Upper lobe of left lung (tissue), 6 donors: ENCODE measurements at regions not wholly inside any gene's neighbourhood (a gene's known extent, or its start where the extent isn't known, plus 50 kb on each side); places are given as distances from the start of the nearest gene placed in this dataset.

ENCODE experiments used
- ATAC-seq, 2 donors: fragments of 200-7000 bp; cut with Tn5 transposase; one replicate each; pipeline ENCODE4 v1.9.1; 2022; ENCODE audit warnings: mild to moderate bottlenecking in 2 of 2, moderate library complexity in 2 of 2; ENCODE audit not compliant: low FRiP score in 2 of 2
- DNase-seq, 2 donors: peaks; one replicate each; pipeline ENCODE4 v3.0.0-alpha.2; 2019 to 2020
- H3K27ac ChIP-seq, 4 donors: fragments of 200-600 bp; sonication (generic); one replicate each; pipeline ENCODE4 v1.5.1; 2016 to 2019
- H3K27me3 ChIP-seq, 4 donors: fragments of 200-600 bp; sonication (generic); one replicate each; pipeline ENCODE4 v1.5.1; 2017 to 2019
- H3K36me3 ChIP-seq, 4 donors: fragments of 200-600 bp; sonication (generic); one replicate each; pipeline ENCODE4 v1.5.1; 2016 to 2019
- H3K4me1 ChIP-seq, 4 donors: fragments of 200-600 bp; sonication (generic); one replicate each; pipeline ENCODE4 v1.5.1; 2018 to 2019
- H3K4me3 ChIP-seq, 4 donors: fragments of 200-600 bp; sonication (generic); one replicate each; pipeline ENCODE4 v1.5.1; 2017 to 2019; ENCODE audit warnings: mild to moderate bottlenecking in 2 of 4, moderate library complexity in 1 of 4
- H3K9me3 ChIP-seq, 4 donors: fragments of 200-600 bp; sonication (generic); one replicate each; pipeline ENCODE4 v1.5.1; 2018 to 2019
- EP300 ChIP-seq, 4 donors: sonication (generic); formaldehyde crosslinking; IDR thresholded peaks; one replicate each; pipeline ENCODE4 v1.5.1; 2017; ENCODE audit warnings: antibody characterized with exemption in 4 of 4, control low read depth in 2 of 4
- POLR2A ChIP-seq, 4 donors: fragments of 450-650 bp; IDR thresholded peaks; one replicate each; pipeline ENCODE4 v1.5.1; 2016 to 2017; ENCODE audit warnings: antibody characterized with exemption in 4 of 4, mild to moderate bottlenecking in 2 of 4
- POLR2AphosphoS5 ChIP-seq, 2 donors: sonication (generic); formaldehyde crosslinking; IDR thresholded peaks; one replicate each; pipeline ENCODE4 v1.5.1; 2017; ENCODE audit warnings: antibody characterized with exemption in 2 of 2
- WGBS, 2 donors: methylation state at CpG; one replicate each; pipeline ENCODE4 v1.1.5; 2017 to 2018; 5-methylcytosine and 5-hydroxymethylcytosine counted together
- TF ChIP-seq, protein P1 (sequence below), 6 experiments: fragments of 450-650 bp in 4 of 6; fragments of 200-600 bp in 2 of 6; sonication (generic) in 2 of 6; IDR thresholded peaks; one replicate each; pipeline ENCODE4 v1.5.1; 2016 to 2019; ENCODE audit warnings: antibody characterized with exemption in 6 of 6
- donor health status: DM: no; HTN: no; CAD: no; lungs with moderate emphysema.
- donor health status: DM: no; HTN: yes; CAD: no; lungs with severe emphysema.

DNA sequence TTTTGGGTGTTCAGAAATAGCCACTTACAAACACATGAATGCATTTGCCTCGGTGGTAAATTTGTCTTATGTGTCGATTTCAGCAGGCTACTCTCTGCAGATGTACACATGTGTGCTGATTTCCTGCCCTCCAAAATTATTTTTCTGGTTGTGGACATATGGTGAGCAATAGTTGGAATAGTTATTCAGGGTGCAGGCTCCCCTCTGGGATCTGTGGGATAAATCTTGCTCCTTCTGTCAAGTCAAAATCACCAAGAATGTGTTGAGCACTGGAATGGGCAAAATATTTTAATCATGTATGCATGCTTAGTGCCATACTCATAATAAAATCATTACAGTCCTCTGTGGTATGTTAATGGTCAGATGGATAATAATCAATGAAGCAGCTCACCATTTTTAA, 684.5 kb downstream of the BCL11A start:
- no peak for DNase-seq
- no peak overlapping the region for H3K27ac ChIP-seq
- TF ChIP-seq, protein P1, sequence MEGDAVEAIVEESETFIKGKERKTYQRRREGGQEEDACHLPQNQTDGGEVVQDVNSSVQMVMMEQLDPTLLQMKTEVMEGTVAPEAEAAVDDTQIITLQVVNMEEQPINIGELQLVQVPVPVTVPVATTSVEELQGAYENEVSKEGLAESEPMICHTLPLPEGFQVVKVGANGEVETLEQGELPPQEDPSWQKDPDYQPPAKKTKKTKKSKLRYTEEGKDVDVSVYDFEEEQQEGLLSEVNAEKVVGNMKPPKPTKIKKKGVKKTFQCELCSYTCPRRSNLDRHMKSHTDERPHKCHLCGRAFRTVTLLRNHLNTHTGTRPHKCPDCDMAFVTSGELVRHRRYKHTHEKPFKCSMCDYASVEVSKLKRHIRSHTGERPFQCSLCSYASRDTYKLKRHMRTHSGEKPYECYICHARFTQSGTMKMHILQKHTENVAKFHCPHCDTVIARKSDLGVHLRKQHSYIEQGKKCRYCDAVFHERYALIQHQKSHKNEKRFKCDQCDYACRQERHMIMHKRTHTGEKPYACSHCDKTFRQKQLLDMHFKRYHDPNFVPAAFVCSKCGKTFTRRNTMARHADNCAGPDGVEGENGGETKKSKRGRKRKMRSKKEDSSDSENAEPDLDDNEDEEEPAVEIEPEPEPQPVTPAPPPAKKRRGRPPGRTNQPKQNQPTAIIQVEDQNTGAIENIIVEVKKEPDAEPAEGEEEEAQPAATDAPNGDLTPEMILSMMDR (IDR thresholded peaks at IDR 0.05), result no peak
- TF ChIP-seq POLR2A (IDR thresholded peaks at IDR 0.05), result no peak
- no peak for TF ChIP-seq POLR2AphosphoS5 (IDR thresholded peaks at IDR 0.05)
- TF ChIP-seq EP300 (IDR thresholded peaks at IDR 0.05), result no peak
- WGBS, 2 donors, result 76 to 81% methylated on average over 2 of the region's 2 CpGs
- H3K27me3 ChIP-seq, result no peaks in the 10 kb centered on the region
- H3K9me3 ChIP-seq, result no peaks in the 10 kb centered on the region
- no peak overlapping the region for H3K4me3 ChIP-seq
- ATAC-seq, result no peak
- H3K4me1 ChIP-seq, result no peaks in the 10 kb centered on the region
- H3K36me3 ChIP-seq, result no peaks in the 10 kb centered on the region

GRCh38 chr2:59866436-59866835, 687.0 kb downstream of the BCL11A start:
- Histone ChIP-seq H3K9me3 (peaks cover 0 to 6% (median 3%) of the 10 kb centered on the region in 4 donors), H3K4me3 (no peak overlapping the region), H3K36me3 (no peaks in the 10 kb centered on the region), H3K27ac (no peak overlapping the region), H3K27me3 (no peaks in the 10 kb centered on the region), H3K4me1 (no peaks in the 10 kb centered on the region)
- 80 to 84% methylated on average over 3 of the region's 3 CpGs for WGBS, 2 donors
- ATAC-seq (no peak), DNase-seq (no peak)
- TF ChIP-seq, protein P1 (IDR thresholded peaks at IDR 0.05), result no peak
- no peak for TF ChIP-seq EP300 (IDR thresholded peaks at IDR 0.05)
- no peak for TF ChIP-seq POLR2AphosphoS5 (IDR thresholded peaks at IDR 0.05)
- TF ChIP-seq POLR2A (IDR thresholded peaks at IDR 0.05), result no peak

GRCh38 chr2:59858540-59858939, 694.9 kb downstream of the BCL11A start:
- Histone ChIP-seq H3K4me1 (no peaks in the 10 kb centered on the region), H3K9me3 (peaks cover 0 to 13% (median 5%) of the 10 kb centered on the region in 4 donors), H3K4me3 (no peak overlapping the region), H3K27me3 (no peaks in the 10 kb centered on the region), H3K36me3 (no peaks in the 10 kb centered on the region), H3K27ac (no peak overlapping the region)
- WGBS, 2 donors, result 93 to 96% methylated on average over 7 of the region's 7 CpGs
- no peak for ATAC-seq
- TF ChIP-seq POLR2A (IDR thresholded peaks at IDR 0.05), result no peak
- no peak for TF ChIP-seq EP300 (IDR thresholded peaks at IDR 0.05)
- TF ChIP-seq, protein P1 (IDR thresholded peaks at IDR 0.05), result no peak
- no peak for TF ChIP-seq POLR2AphosphoS5 (IDR thresholded peaks at IDR 0.05)
- DNase-seq, result peak in 1 of 2 donors; percentile 2

- TF ChIP-seq POLR2AphosphoS5 (IDR thresholded peaks at IDR 0.05), result no peak
- TF ChIP-seq EP300 (IDR thresholded peaks at IDR 0.05), result no peak
- TF ChIP-seq, protein P1 (IDR thresholded peaks at IDR 0.05), result no peak
- TF ChIP-seq POLR2A (IDR thresholded peaks at IDR 0.05), result no peak
- ATAC-seq (no peak), DNase-seq (no peak)
Measured at GRCh38 chr2:59857109-59857508, 696.3 kb downstream of the BCL11A start.

GRCh38 chr2:59856391-59856790, 697.1 kb downstream of the BCL11A start:
- DNase-seq (no peak), ATAC-seq (no peak)
- WGBS, 2 donors, result 87 to 91% methylated on average over 3 of the region's 3 CpGs
- H3K4me3 ChIP-seq, result no peak overlapping the region
- H3K4me1 ChIP-seq, result no peaks in the 10 kb centered on the region
- no peaks in the 10 kb centered on the region for H3K27me3 ChIP-seq
- H3K9me3 ChIP-seq, result peaks cover 0 to 6% (median 2%) of the 10 kb centered on the region in 4 donors
- TF ChIP-seq, protein P1 (IDR thresholded peaks at IDR 0.05), result no peak
- TF ChIP-seq EP300 (IDR thresholded peaks at IDR 0.05), result no peak
- no peak for TF ChIP-seq POLR2AphosphoS5 (IDR thresholded peaks at IDR 0.05)
- TF ChIP-seq POLR2A (IDR thresholded peaks at IDR 0.05), result no peak
- H3K27ac ChIP-seq, result no peak overlapping the region
- H3K36me3 ChIP-seq, result no peaks in the 10 kb centered on the region

More at GRCh38 chr2:59857109-59857508, 696.3 kb downstream of the BCL11A start:
- Histone ChIP-seq H3K36me3 (no peaks in the 10 kb centered on the region), H3K27ac (no peak overlapping the region), H3K9me3 (peaks cover 0 to 13% (median 5%) of the 10 kb centered on the region in 4 donors), H3K27me3 (no peaks in the 10 kb centered on the region), H3K4me1 (no peaks in the 10 kb centered on the region), H3K4me3 (no peak overlapping the region)
